ENCODE measurements at regions not wholly inside any gene's neighbourhood (a gene's known extent, or its start where the extent isn't known, plus 50 kb on each side); places are given as distances from the start of the nearest gene placed in this dataset.

DNA sequence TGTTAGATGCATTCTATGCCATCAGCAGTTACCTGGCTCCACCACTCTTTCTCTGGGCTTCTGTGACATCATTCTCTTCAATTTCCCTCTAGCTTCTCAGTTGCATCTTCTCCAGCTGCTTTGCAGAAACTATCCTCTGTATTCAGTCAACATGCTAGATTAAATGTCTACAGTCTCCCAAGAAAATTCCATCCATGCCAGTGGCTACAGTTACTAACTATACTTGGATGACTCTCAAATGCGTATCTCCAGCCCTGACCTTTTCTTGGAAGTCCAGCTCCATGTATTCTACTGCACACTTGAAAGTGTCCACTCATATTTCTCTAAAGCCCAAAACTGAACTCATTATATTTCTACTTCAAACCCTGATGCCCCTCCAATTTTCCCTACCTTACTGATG is 232.3 kb upstream of the TENM3 start:
- TF ChIP-seq SUZ12 (IDR thresholded peaks at IDR 0.05; ENCODE audit: extremely low read depth, insufficient read depth, insufficient read length): no peak
- no peak for TF ChIP-seq YY1 (IDR thresholded peaks at IDR 0.05; ENCODE audit: insufficient read depth, insufficient read length)
- TF ChIP-seq ZNF274 (IDR thresholded peaks at IDR 0.05; ENCODE audit: low read depth, low read length): no peak

Measured in NT2/D1 (cell line).